Memory B cell (primary cell): ENCODE measurements at regions not wholly inside any gene's neighbourhood (a gene's known extent, or its start where the extent isn't known, plus 50 kb on each side); places are given as distances from the start of the nearest gene placed in this dataset.
"Not testable (repeated sequence)": the region's sequence is repeated elsewhere in the genome, so short reads cannot be mapped to it uniquely, and the experiment has no call there.

Experiments used
- ATAC-seq: fragments of 150-1000 bp; cut with Tn5 transposase; 2 replicates; pipeline ENCODE4 v1.10.0; 2021; ENCODE audit warnings: low read depth, mild to moderate bottlenecking, moderate library complexity
- DNase-seq, 2 donors: peaks; one replicate each; pipeline ENCODE4 v3.0.0; 2022; ENCODE audit warnings: low spot score in 2 of 2
- H3K27ac Mint-ChIP-seq: one replicate; pipeline ENCODE4 v1.8.0; 2022; ENCODE audit warnings: mild to moderate bottlenecking, moderate library complexity, mixed read lengths
- H3K27me3 Mint-ChIP-seq: one replicate; pipeline ENCODE4 v1.8.0; 2022; ENCODE audit warnings: mixed read lengths
- H3K36me3 Mint-ChIP-seq: one replicate; pipeline ENCODE4 v1.8.0; 2022; ENCODE audit warnings: mild to moderate bottlenecking, mixed read lengths
- H3K4me1 Mint-ChIP-seq: one replicate; pipeline ENCODE4 v1.8.0; 2022; ENCODE audit warnings: mixed read lengths
- H3K4me3 Mint-ChIP-seq: one replicate; pipeline ENCODE4 v1.8.0; 2022; ENCODE audit warnings: mild to moderate bottlenecking, moderate library complexity, mixed read lengths
- H3K9me3 Mint-ChIP-seq: one replicate; pipeline ENCODE4 v1.8.0; 2022; ENCODE audit warnings: mixed read lengths

DNA sequence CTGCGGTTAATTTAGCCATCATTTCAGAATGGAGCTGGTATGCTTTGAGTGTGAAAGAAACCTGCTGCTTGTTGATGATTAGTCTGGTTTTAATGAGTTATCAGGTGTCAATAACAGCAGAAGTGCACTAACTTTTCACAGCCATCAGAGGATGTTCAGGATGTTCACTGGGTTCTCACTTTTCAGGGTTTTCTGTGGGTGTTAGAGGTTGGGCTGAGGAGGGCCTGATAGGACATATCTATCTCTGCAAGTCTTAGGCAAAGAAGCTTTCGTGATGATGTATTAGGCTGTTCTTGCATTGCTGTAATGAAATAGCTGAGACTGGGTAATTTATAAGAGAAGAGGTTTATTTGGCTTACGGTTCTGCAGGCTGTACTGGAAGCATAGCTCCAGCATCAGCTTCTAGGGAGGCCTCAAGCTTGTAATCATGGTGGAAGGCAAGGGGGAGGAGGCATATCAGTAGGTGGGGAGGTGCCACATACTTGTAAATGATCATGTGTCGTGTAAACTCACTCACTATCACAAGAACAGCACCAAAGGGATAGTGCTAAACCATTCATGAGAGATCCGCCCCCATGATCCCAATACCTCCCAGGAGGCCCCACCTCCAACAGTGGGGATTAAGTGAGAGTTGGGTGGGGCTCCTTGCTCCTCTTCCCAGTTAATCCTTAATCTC, 376.2 kb downstream of the NPIPA7 start:
- H3K27ac Mint-ChIP-seq, ATAC-seq, DNase-seq, H3K36me3 Mint-ChIP-seq, H3K4me3 Mint-ChIP-seq, H3K4me1 Mint-ChIP-seq, H3K9me3 Mint-ChIP-seq, H3K27me3 Mint-ChIP-seq: not testable (repeated sequence)

- Mint-ChIP-seq H3K9me3 (peaks cover 7% of the 10 kb centered on the region), H3K27me3 (peaks cover 5% of the 10 kb centered on the region), H3K36me3 (no peaks in the 10 kb centered on the region), H3K27ac (no peak overlapping the region), H3K4me3 (no peak overlapping the region), H3K4me1 (no peaks in the 10 kb centered on the region)
- DNase-seq (no peak), ATAC-seq (no peak)
These were observed 384.5 kb downstream of the NPIPA7 start for GRCh38 chr16:16763449-16763848.

- H3K27ac Mint-ChIP-seq, ATAC-seq, H3K9me3 Mint-ChIP-seq, H3K27me3 Mint-ChIP-seq, H3K36me3 Mint-ChIP-seq, H3K4me3 Mint-ChIP-seq, H3K4me1 Mint-ChIP-seq, DNase-seq: not testable (repeated sequence)
These were observed 391.8 kb downstream of the NPIPA7 start for GRCh38 chr16:16770717-16771116.

DNA sequence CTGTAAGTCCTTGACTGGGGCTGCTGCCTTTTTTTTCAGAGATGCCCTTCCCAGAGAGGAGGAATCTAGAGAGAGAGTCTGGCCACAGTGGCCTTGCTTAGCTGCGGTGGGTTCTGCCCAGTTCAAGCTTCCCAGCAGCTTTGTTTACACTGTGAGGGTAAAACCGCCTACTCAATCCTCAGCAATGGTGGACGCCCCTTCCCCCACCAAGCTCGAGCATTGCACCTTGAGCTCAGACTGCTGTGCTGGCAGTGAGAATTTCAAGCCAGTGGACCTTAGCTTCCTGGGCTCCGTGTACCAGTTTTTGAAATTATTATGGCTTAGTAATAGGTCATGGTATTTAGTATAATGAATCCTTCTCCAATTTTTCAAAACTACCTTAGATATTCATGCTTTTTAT, 395.4 kb downstream of the NPIPA7 start:
- Mint-ChIP-seq H3K4me3 (no peak overlapping the region), H3K27ac (no peak overlapping the region), H3K4me1 (no peaks in the 10 kb centered on the region), H3K36me3 (no peaks in the 10 kb centered on the region), H3K27me3 (peaks cover 3% of the 10 kb centered on the region), H3K9me3 (no peaks in the 10 kb centered on the region)
- no peak for DNase-seq
- no peak for ATAC-seq

DNA sequence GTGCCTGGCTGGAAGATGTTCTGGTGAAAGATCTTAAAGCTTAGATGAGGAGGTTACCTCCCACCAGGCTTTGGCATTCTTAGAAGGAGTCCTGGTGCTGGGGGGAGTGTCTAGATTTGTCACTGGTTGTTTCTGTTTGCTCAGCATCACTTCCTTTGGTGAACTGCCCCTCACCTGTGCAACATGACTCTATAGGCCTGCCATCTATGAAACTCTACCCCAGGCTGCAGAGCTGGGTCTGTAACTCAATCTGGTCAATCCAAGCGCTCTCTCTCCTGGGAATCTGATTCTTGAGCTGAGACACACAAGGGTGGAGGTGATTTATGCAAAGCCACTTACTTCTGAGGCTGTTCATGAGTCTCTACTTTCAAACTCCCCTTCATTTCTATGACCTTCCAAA, 399.4 kb downstream of the NPIPA7 start:
- H3K27ac Mint-ChIP-seq = no peak overlapping the region
- H3K27me3 Mint-ChIP-seq = peaks cover 3% of the 10 kb centered on the region
- no peak for ATAC-seq
- H3K36me3 Mint-ChIP-seq = no peaks in the 10 kb centered on the region
- H3K9me3 Mint-ChIP-seq = no peaks in the 10 kb centered on the region
- H3K4me1 Mint-ChIP-seq = no peaks in the 10 kb centered on the region
- no peak overlapping the region for H3K4me3 Mint-ChIP-seq
- DNase-seq = no peak

DNA sequence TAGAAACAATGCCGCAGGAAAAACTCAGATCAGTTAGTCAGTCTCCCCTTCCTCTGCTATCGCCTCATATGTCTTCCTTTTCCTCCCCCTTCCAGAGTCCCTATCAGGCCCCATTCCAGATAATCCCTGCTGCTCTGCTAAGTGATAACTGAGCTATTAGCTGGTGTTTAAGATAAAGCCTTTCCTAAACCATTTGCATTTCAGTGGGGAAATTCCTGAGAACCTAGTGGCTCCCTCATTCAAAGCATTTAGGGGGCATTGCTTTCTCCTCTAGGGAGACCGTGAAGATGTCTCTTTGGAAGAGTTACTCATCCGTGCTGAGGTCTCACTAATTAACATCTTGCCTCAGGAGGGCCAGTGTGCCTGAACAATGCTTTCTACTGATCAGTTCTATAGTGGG, 401.6 kb downstream of the NPIPA7 start:
- DNase-seq (no peak), ATAC-seq (no peak)
- H3K27me3 Mint-ChIP-seq = peaks cover 3% of the 10 kb centered on the region
- no peak overlapping the region for H3K4me3 Mint-ChIP-seq
- H3K36me3 Mint-ChIP-seq = no peaks in the 10 kb centered on the region
- H3K4me1 Mint-ChIP-seq = no peaks in the 10 kb centered on the region
- H3K27ac Mint-ChIP-seq = no peak overlapping the region
- no peaks in the 10 kb centered on the region for H3K9me3 Mint-ChIP-seq

DNA sequence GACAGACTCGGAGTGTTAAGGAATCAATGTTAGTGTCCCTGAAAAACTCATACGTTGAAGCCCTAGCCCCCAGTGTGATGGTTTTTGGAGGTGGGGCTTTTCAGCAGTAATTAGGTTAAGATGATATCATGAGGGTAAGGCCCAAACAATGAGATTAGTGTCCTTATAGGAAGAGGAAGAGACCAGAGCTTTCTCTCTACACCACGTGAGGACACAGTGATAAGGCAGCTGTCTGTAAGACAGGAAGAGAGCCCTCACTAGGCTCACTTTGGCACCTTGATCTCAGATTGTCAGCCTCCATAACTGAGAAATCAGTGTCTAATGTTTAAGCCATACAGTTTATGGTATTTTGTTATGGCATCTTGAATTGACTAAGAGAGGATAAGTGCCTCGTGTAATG, 403.2 kb downstream of the NPIPA7 start:
- Mint-ChIP-seq H3K9me3 (no peaks in the 10 kb centered on the region), H3K4me1 (no peaks in the 10 kb centered on the region), H3K4me3 (no peak overlapping the region), H3K36me3 (no peaks in the 10 kb centered on the region), H3K27me3 (peaks cover 2% of the 10 kb centered on the region), H3K27ac (no peak overlapping the region)
- DNase-seq = no peak
- ATAC-seq = no peak

DNA sequence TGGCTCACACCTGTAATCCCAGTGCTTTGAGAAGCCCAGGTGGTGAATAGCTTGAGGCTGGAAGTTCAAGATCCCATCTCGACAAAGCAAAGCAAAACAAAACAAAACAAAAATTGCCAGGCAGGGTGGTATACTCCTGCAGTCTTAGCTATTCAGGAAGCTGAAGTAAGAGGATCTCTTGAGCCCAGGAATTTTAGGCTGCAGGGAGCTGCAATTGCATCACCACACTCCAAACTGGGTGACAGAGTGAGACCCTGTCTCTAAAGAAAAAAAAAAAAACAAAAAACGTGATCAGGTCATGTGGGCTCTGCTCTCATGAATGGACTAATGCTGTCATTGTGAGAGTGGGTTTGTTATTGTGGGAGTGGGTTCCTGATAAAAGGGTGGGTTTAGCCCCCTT, 409.1 kb downstream of the NPIPA7 start:
- ATAC-seq (no peak), DNase-seq (no peak)
- no peaks in the 10 kb centered on the region for H3K9me3 Mint-ChIP-seq
- H3K36me3 Mint-ChIP-seq = no peaks in the 10 kb centered on the region
- H3K4me3 Mint-ChIP-seq = no peak overlapping the region
- H3K27me3 Mint-ChIP-seq = peaks cover 2% of the 10 kb centered on the region
- H3K27ac Mint-ChIP-seq = no peak overlapping the region
- no peaks in the 10 kb centered on the region for H3K4me1 Mint-ChIP-seq

DNA sequence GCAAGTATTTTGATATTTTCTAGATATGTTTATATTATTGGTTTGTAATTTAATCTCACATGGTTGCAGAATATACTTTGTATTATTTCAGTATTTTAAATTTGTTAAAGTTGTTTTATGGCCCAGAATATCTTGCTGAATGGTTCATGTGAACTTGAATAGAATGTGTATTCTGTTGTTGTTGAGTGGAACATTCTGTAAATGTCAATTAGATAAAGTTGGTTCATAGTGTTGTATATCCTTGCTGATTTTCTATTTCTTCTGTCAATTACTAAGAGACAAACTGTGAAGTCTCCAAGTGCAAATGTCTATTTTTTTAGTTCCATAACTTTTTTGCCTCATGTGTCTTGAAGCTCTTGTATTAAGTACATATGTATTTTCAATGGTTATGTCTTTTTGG, 411.7 kb downstream of the NPIPA7 start:
- H3K9me3 Mint-ChIP-seq = no peaks in the 10 kb centered on the region
- ATAC-seq (no peak), DNase-seq (no peak)
- H3K36me3 Mint-ChIP-seq = no peaks in the 10 kb centered on the region
- no peaks in the 10 kb centered on the region for H3K4me1 Mint-ChIP-seq
- H3K27ac Mint-ChIP-seq = no peak overlapping the region
- H3K4me3 Mint-ChIP-seq = no peak overlapping the region
- H3K27me3 Mint-ChIP-seq = peaks cover 6% of the 10 kb centered on the region

DNA sequence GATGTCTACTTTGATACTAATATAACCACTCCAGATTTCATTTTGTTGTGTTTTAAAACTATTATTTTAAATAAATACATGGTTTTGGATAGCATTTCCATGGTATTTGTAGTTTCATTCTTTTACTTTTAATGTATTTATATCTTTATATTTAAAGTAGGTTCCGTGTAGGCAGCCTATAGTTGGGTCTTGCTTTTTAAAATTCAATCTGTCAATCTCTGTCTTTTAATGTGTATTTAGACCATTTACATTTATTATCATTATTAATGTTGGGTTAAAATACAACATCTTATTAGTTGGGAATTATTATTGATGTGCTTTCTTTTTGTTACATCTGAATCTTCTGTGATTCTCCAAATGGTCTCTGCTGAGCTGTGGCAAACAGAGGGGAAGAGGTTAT, 412.1 kb downstream of the NPIPA7 start:
- ATAC-seq (no peak), DNase-seq (no peak)
- Mint-ChIP-seq H3K36me3 (no peaks in the 10 kb centered on the region), H3K4me1 (no peaks in the 10 kb centered on the region), H3K27me3 (peaks cover 6% of the 10 kb centered on the region), H3K4me3 (no peak overlapping the region), H3K27ac (no peak overlapping the region), H3K9me3 (peaks cover 2% of the 10 kb centered on the region)

DNA sequence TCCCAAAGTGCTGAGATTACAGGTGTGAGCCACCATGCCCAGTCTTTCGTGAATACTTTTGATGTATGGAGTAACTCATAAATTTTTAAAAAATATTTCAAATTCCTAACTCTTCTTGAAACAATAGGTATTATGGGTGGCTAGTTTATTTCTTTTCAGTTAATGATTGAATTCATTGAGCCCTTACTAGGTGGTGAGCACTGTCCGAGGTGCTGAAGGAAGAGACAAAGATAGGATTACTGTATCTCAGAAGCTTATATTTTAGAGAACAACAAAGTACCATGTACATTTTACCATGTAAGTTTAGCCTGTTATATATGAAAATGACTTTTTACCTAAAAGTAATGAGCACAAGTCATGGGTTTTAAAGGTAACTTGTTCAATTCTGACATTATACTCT, 418.3 kb downstream of the NPIPA7 start:
- H3K4me1 Mint-ChIP-seq = no peaks in the 10 kb centered on the region

GRCh38 chr16:16798504-16798903, 419.6 kb downstream of the NPIPA7 start:
- Mint-ChIP-seq H3K9me3 (peaks cover 4% of the 10 kb centered on the region), H3K36me3 (no peaks in the 10 kb centered on the region), H3K27ac (no peak overlapping the region), H3K27me3 (peaks cover 7% of the 10 kb centered on the region), H3K4me1 (no peaks in the 10 kb centered on the region), H3K4me3 (no peak overlapping the region)
- ATAC-seq = no peak
- no peak for DNase-seq

More for the DNA sequence above, 418.3 kb downstream of the NPIPA7 start:
- no peak overlapping the region for H3K27ac Mint-ChIP-seq
- ATAC-seq = no peak
- peaks cover 7% of the 10 kb centered on the region for H3K27me3 Mint-ChIP-seq
- peaks cover 2% of the 10 kb centered on the region for H3K9me3 Mint-ChIP-seq
- H3K36me3 Mint-ChIP-seq = no peaks in the 10 kb centered on the region
- no peak for DNase-seq
- H3K4me3 Mint-ChIP-seq = no peak overlapping the region

DNA sequence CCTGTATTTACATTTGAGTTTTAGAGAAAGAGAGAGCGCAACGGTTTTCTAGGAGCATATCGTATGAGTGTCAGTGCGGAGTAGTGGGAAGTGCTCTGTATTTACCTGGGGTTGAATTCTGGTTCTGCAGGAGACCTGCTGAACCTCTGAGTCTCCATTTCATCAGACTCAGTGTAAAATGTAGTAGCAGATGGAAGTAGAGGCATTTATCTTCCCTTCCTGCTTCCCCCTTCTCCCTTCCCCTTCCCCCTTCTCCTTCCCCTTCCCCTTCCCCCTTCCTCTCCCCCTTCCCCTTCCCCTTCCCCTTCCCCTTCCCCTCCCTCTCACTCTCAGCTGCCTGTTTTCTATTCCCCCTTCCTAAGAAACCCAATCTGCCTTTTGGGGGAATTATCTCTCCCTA, 426.9 kb downstream of the NPIPA7 start:
- Mint-ChIP-seq H3K27me3 (peaks cover 11% of the 10 kb centered on the region), H3K4me3 (no peak overlapping the region), H3K27ac (no peak overlapping the region), H3K9me3 (peaks cover 3% of the 10 kb centered on the region), H3K36me3 (no peaks in the 10 kb centered on the region), H3K4me1 (no peaks in the 10 kb centered on the region)
- no peak for DNase-seq
- no peak for ATAC-seq

DNA sequence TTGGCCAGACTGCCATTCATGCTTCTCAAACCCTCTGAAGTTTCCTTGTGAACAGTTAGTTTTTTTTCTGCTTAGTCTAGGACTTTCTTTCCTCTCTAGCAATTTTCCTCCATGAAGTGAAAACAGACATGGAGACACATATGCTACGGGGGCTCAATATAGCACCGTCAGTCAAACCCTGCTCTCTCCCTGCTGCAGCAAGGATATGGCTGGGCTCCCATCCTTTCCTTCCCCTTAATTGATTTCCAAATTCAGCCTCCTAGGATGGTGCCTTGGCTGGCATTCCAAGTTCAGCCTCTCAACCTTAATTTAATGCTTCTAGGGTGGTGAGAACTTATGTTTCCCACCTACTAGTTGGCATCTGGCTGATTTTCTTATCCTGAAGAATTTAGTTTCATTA, 436.7 kb downstream of the NPIPA7 start:
- no peak overlapping the region for H3K27ac Mint-ChIP-seq
- no peak for DNase-seq
- H3K4me3 Mint-ChIP-seq = no peak overlapping the region
- peaks cover 3% of the 10 kb centered on the region for H3K9me3 Mint-ChIP-seq
- H3K36me3 Mint-ChIP-seq = peaks cover 2% of the 10 kb centered on the region
- no peak for ATAC-seq
- no peaks in the 10 kb centered on the region for H3K4me1 Mint-ChIP-seq
- peaks cover 10% of the 10 kb centered on the region for H3K27me3 Mint-ChIP-seq

DNA sequence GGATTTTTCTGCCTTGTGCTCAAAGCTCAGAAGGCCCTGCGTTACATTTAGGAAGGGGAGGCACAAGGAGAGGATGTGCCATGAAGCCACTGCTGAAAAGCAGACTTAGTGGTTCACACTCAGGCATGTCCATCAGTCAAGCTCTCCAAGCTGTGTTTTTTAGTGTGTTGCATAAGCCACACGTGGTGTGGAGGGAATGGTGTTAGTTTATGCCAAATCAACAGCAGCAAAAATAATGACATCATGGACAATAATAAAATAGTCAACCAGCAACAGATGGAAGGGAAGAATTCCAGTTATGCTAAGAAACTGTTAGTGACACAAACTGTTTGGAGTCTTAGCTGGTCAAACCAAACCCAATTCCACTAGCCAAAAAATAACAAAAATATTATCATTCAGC, 438.3 kb downstream of the NPIPA7 start:
- Mint-ChIP-seq H3K36me3 (peaks cover 5% of the 10 kb centered on the region), H3K27me3 (peaks cover 5% of the 10 kb centered on the region), H3K27ac (no peak overlapping the region), H3K4me3 (no peak overlapping the region), H3K9me3 (peaks cover 9% of the 10 kb centered on the region), H3K4me1 (no peaks in the 10 kb centered on the region)
- DNase-seq (no peak), ATAC-seq (no peak)
